KG1 (cell line): ENCODE measurements at regions not wholly inside any gene's neighbourhood (a gene's known extent, or its start where the extent isn't known, plus 50 kb on each side); places are given as distances from the start of the nearest gene placed in this dataset.
"Not testable (repeated sequence)": the region's sequence is repeated elsewhere in the genome, so short reads cannot be mapped to it uniquely, and the experiment has no call there.

Experiments used
- DNase-seq: peaks from one replicate; lab custom pipeline; 2025; lab: John Stamatoyannopoulos, UW

GRCh38 chr2:217366966-217367365 is 507.1 kb upstream of the TNP1 start:
- DNase-seq, result no peak

- DNase-seq, result no peak
These were observed 506.5 kb upstream of the TNP1 start for GRCh38 chr2:217366266-217366895.

GRCh38 chr2:217365656-217366055 is 505.8 kb upstream of the TNP1 start:
- no peak for DNase-seq

GRCh38 chr2:217364224-217364623 is 504.4 kb upstream of the TNP1 start:
- DNase-seq, result no peak

- DNase-seq, result peak; percentile 38
These were observed 503.6 kb upstream of the TNP1 start for GRCh38 chr2:217363470-217363869.

GRCh38 chr2:217362710-217363109 is 502.8 kb upstream of the TNP1 start:
- no peak for DNase-seq

GRCh38 chr2:217362286-217362685 is 502.4 kb upstream of the TNP1 start:
- DNase-seq, result no peak

- DNase-seq, result no peak
These were observed 501.6 kb upstream of the TNP1 start for GRCh38 chr2:217361483-217361880.

GRCh38 chr2:217360781-217361482 is 501.1 kb upstream of the TNP1 start:
- DNase-seq, result peak; percentile 40

GRCh38 chr2:217360111-217360510 is 500.2 kb upstream of the TNP1 start:
- DNase-seq, result no peak

- no peak for DNase-seq
These were observed 498.2 kb upstream of the TNP1 start for GRCh38 chr2:217357886-217358620.

- no peak for DNase-seq
These were observed 496.9 kb upstream of the TNP1 start for GRCh38 chr2:217356781-217357180.

GRCh38 chr2:217356142-217356541 is 496.3 kb upstream of the TNP1 start:
- no peak for DNase-seq

- no peak for DNase-seq
These were observed 493.7 kb upstream of the TNP1 start for GRCh38 chr2:217353591-217353990.

GRCh38 chr2:217351378-217351777 is 491.5 kb upstream of the TNP1 start:
- no peak for DNase-seq

GRCh38 chr2:217349251-217349650 is 489.4 kb upstream of the TNP1 start:
- no peak for DNase-seq

GRCh38 chr2:217347630-217348029 is 487.8 kb upstream of the TNP1 start:
- not testable (repeated sequence) for DNase-seq

GRCh38 chr2:217346043-217346442 is 486.2 kb upstream of the TNP1 start:
- DNase-seq, result not testable (repeated sequence)

GRCh38 chr2:217340899-217341298 is 481.0 kb upstream of the TNP1 start:
- DNase-seq, result no peak

GRCh38 chr2:217340176-217340575 is 480.3 kb upstream of the TNP1 start:
- DNase-seq, result no peak

GRCh38 chr2:217339753-217340152 is 479.9 kb upstream of the TNP1 start:
- no peak for DNase-seq

GRCh38 chr2:217338306-217338916 is 478.5 kb upstream of the TNP1 start:
- DNase-seq, result no peak

GRCh38 chr2:217337771-217338170 is 477.9 kb upstream of the TNP1 start:
- no peak for DNase-seq
